ENCODE measurements at regions not wholly inside any gene's neighbourhood (a gene's known extent, or its start where the extent isn't known, plus 50 kb on each side); places are given as distances from the start of the nearest gene placed in this dataset.
"Not testable (repeated sequence)": the region's sequence is repeated elsewhere in the genome, so short reads cannot be mapped to it uniquely, and the experiment has no call there.

- no peak for ATAC-seq
Measured at GRCh38 chr12:84218406-84218805, 694.2 kb downstream of the SLC6A15 start.

GRCh38 chr12:84201976-84202375 is 710.6 kb downstream of the SLC6A15 start:
- ATAC-seq = no peak

DNA sequence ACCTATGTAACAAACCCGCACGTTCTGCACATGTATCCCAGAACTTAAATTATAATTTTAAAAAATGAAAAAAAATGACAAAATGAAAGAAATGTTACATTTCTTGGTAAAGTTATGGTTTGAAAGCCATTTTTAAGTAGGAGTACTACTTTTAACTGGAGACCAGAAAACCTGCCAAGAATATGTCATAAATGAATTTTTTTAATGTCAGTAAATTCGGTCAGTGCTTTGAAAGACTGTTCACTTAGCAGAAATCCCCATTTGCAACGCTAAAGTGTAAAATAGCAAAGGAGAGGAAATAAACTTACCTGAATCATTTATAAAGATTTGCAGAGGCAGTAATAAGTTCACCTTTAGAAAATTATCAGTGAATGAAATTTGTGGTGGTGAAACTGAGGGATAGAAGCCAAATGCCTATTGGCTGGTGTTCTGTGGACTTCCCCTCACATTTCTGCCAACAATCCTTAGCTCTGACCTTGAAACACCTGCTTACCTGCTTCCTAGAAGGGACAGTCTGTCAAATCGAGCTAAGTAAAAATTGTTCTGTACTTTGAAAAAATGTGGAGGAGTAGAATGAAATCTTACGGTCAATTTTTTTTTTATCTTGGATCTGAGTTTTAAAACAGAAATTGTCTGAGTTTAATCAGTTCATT is 714.2 kb downstream of the SLC6A15 start:
- no peak for ATAC-seq

- ATAC-seq = no peak
Measured at GRCh38 chr12:84191779-84192178, 720.8 kb downstream of the SLC6A15 start.

DNA sequence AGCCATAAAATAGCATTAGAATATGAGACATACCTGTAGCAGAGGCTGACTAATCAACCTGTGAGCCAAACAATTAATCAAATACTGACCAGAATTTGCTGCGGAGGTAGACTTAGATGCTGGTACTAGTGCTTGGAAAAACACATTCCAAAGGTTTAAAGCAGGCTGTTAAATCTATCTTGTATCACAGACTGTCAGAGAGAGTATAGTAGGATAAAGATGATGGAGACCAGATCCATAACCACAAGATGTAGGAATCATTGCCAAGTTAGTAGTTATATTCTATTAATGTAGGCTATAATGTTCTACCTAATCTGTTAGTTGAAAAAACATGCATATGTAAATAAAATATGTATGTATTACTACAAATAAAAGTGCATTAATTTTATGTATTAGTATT is 726.2 kb downstream of the SLC6A15 start:
- ATAC-seq = no peak

DNA sequence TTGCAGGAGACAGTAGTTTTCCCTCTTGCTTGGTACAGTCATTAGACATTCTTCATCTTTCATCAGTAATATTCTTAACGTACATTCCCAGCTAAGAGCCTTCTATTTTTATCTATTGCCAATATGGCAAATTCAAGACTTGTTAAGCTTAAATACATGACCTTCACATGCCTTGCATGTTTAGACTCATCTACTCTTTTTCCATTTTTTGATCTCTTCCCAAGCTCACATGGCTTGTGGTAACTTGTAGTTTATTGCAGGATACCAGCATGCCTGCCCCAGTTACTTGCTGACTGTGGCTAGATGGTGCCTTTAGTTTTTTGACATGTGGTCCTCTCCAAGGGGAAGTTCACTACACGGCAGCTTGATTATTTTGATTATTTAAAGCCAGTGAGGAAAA is 729.0 kb downstream of the SLC6A15 start:
- peak; percentile 46 for ATAC-seq

DNA sequence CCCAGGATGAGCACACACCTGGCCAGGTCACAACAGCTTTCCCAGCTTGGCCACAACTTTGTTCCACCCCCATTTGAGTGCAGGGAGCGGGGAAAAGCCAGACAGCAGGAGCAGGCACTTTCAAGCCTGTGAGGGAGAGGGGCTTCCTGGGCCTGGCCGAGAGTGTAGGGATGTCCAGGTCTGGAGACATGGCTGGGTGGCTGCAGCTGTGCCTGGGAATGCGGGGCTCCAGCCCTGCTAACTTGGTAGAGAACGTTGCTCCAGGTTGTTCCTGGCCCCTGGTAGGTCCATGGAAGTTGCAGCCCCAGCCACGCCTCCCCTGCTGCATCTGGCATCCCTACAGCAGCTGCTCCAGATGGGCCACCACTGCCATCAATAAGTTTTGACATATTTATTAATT is 738.5 kb downstream of the SLC6A15 start:
- ATAC-seq = no peak

- ATAC-seq = peak; percentile 83
Measured at GRCh38 chr12:84172823-84173424, 739.7 kb downstream of the SLC6A15 start.

GRCh38 chr12:84166812-84167211 is 745.8 kb downstream of the SLC6A15 start:
- ATAC-seq = no peak

GRCh38 chr12:84165998-84166571 is 746.5 kb downstream of the SLC6A15 start:
- no peak for ATAC-seq

GRCh38 chr12:84161296-84161695 is 751.3 kb downstream of the SLC6A15 start:
- no peak for ATAC-seq

GRCh38 chr12:84159260-84159659 is 753.3 kb downstream of the SLC6A15 start:
- no peak for ATAC-seq

DNA sequence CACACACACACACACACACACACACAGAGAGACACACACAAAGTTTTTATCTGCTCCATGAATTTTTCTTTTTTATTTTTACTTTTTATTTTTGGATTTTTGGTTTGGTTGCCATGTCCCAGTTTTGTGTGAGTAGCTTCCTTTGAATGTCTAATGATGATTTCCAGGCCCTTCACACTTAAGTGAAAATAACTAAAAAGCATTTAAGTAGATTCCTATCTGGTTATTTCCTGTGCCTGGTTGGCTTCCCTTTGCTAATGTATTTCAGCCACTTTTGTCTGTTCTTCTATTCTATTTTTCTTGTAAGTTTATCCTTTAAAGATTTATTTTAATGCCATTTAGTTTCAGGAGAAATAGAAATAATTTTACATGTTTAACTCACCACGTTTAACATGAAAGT is 755.4 kb downstream of the SLC6A15 start:
- no peak for ATAC-seq

DNA sequence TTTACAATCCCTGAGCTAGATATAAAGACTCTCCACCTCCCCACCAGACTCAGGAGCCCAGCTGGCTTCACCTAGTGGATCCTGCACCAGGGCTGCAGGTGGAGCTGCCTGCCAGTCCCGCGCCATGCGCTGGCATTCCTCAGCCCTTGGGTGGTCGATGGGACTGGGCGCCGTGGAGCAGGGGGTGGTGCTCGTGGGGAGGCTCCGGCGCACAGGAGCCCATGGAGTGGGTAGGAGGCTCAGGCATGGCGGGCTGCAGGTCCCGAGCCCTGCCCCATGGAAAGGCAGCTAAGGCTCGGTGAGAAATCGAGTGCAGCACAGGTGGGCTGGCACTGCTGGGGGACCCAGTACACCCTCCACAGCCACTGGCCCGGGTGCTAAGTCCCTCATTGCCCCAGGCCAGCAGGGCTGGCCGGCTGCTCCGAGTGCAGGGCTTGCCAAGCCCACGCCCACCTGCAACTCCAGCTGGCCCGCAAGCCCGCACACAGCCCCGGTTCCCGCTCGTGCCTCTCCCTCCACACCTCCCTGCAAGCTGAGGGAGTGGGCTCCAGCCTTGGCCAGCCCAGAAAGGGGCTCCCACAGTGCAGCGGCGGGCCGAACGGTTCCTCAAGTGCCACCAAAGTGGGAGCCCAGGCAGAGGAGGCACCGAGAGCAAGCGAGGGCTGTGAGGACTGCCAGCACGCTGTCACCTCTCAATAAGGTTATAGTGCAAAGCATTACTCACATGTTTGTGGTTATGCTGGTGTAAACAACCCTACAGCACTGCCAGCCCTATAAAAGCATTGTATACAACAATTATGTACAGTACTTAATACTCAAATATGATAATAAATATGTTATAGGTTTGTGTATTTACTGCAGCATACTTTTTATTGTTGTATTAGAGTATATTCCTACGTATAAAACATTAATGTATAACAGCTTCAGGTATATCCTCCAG is 757.3 kb downstream of the SLC6A15 start:
- not testable (repeated sequence) for ATAC-seq

DNA sequence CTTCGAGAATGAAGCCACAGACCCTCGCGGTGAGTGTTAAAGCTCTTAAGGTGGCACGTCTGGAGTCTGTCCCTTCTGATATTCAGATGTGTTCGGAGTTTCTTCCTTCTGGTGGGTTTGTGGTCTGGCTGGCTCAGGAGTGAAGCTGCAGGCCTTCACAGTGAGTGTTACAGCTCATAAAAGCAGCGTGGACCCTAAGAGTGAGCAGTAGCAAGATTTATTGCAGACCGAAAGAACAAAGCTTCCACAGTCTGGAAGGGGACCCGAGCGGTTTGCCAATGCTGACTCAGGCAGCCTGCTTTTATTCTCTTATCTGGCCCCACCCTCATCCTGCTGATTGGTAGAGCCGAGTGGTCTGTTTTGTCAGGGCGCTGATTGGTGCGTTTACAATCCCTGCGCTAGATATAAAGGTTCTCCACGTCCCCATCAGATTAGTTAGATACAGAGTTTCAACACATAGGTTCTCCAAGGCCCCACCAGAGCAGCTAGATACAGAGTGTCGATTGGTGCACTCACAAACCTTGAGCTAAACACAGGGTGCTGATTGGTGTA is 758.1 kb downstream of the SLC6A15 start:
- not testable (repeated sequence) for ATAC-seq

- ATAC-seq = peak; percentile 68
Measured at GRCh38 chr12:84150201-84150600, 762.4 kb downstream of the SLC6A15 start.

GRCh38 chr12:84148335-84148734 is 764.3 kb downstream of the SLC6A15 start:
- ATAC-seq = no peak

- peak; percentile 51 for ATAC-seq
Measured at GRCh38 chr12:84136862-84137367, 775.7 kb downstream of the SLC6A15 start.

GRCh38 chr12:84135586-84136279 is 776.9 kb downstream of the SLC6A15 start:
- ATAC-seq = no peak

GRCh38 chr12:84134797-84135366 is 777.7 kb downstream of the SLC6A15 start:
- no peak for ATAC-seq

DNA sequence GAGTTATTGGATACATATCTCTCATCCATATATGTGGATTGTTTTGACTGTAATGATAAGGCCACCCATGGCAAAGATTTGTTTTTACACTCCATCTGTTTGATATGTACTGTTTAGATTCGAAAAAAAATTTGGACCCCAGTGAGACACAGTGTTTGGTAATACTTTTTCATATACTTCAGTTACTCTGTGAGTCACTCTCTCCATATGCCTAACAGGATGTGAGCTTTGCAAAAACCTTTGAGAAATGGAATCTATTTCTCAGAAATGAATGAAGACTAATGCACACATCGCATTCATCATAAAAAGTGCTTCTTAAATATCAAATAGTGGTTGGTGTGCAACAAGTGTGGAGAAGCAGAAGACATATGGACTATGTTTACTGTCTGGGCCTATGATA is 781.5 kb downstream of the SLC6A15 start:
- no peak for ATAC-seq
